PC-3 (cell line): ENCODE measurements at regions not wholly inside any gene's neighbourhood (a gene's known extent, or its start where the extent isn't known, plus 50 kb on each side); places are given as distances from the start of the nearest gene placed in this dataset.
"Not testable (repeated sequence)": the region's sequence is repeated elsewhere in the genome, so short reads cannot be mapped to it uniquely, and the experiment has no call there.

Experiments used
- EZH2phosphoT487 ChIP-seq: fragments of 300-600 bp; sonication (generic); IDR thresholded peaks from 2 replicates; pipeline ENCODE4 v1.6.1; 2018; ENCODE audit warnings: mild to moderate bottlenecking, antibody characterized with exemption, low read length, borderline replicate concordance
- TF ChIP-seq, protein P1 (sequence below): fragments of 300-600 bp; sonication (generic); conservative IDR thresholded peaks from 2 replicates; pipeline ENCODE4 v1.5.1; 2017; ENCODE audit warnings: antibody characterized with exemption, low read depth, mild to moderate bottlenecking, low read length

GRCh38 chr6:26844823-26845222 is 185.3 kb upstream of the ZNF322 start:
- TF ChIP-seq, protein P1, sequence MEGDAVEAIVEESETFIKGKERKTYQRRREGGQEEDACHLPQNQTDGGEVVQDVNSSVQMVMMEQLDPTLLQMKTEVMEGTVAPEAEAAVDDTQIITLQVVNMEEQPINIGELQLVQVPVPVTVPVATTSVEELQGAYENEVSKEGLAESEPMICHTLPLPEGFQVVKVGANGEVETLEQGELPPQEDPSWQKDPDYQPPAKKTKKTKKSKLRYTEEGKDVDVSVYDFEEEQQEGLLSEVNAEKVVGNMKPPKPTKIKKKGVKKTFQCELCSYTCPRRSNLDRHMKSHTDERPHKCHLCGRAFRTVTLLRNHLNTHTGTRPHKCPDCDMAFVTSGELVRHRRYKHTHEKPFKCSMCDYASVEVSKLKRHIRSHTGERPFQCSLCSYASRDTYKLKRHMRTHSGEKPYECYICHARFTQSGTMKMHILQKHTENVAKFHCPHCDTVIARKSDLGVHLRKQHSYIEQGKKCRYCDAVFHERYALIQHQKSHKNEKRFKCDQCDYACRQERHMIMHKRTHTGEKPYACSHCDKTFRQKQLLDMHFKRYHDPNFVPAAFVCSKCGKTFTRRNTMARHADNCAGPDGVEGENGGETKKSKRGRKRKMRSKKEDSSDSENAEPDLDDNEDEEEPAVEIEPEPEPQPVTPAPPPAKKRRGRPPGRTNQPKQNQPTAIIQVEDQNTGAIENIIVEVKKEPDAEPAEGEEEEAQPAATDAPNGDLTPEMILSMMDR, result not testable (repeated sequence)
- not testable (repeated sequence) for TF ChIP-seq EZH2phosphoT487
